ENCODE measurements at regions not wholly inside any gene's neighbourhood (a gene's known extent, or its start where the extent isn't known, plus 50 kb on each side); places are given as distances from the start of the nearest gene placed in this dataset.
A peak's percentile ranks its signal among the peaks of the same experiment; 100 is the strongest.

- Histone ChIP-seq H3K4me3 (no peak overlapping the region), H3K36me3 (no peaks in the 10 kb centered on the region), H3K27me3 (ENCODE audit: low read depth) (no peaks in the 10 kb centered on the region), H3K9me3 (no peaks in the 10 kb centered on the region), H3K27ac (peak overlapping the region; percentile 85), H3K4me1 (peaks cover 57% of the 10 kb centered on the region)
- ATAC-seq (peak; percentile 70 to 77), DNase-seq (no peak)
- TF ChIP-seq CTCF (IDR thresholded peaks at IDR 0.05): no peak
- intact Hi-C loops (cut with DNase I): no loop called here
Observed at GRCh38 chr2:55099878-55100820, 49.9 kb upstream of the RTN4 start.
